NCI-H146 (cell line): ENCODE measurements at regions not wholly inside any gene's neighbourhood (a gene's known extent, or its start where the extent isn't known, plus 50 kb on each side); places are given as distances from the start of the nearest gene placed in this dataset.
A peak's percentile ranks its signal among the peaks of the same experiment; 100 is the strongest.

Experiments used
- DNase-seq: peaks from one replicate; lab custom pipeline; 2025; lab: John Stamatoyannopoulos, UW

GRCh38 chr4:10334506-10335028 is 122.7 kb downstream of the ZNF518B start:
- DNase-seq: no peak

DNA sequence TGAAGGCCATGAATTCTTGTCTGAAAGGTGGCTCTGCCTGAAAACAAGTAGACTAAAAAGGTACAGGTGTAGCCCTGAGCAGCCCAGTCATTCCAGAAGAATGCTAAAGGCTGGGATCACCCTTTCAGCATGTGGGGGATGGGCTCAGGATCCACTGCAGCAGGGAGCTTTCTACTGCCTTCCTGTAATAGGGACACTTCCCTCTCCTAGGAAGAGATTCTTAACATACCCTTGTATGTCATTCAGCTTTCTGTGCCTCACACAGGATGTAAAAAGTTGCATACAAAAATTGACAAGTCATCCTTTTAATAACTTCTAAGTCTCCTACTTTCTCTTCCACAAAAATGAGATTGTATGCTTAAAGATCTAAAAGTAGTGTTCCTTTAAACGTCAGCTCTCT is 123.3 kb downstream of the ZNF518B start:
- no peak for DNase-seq

DNA sequence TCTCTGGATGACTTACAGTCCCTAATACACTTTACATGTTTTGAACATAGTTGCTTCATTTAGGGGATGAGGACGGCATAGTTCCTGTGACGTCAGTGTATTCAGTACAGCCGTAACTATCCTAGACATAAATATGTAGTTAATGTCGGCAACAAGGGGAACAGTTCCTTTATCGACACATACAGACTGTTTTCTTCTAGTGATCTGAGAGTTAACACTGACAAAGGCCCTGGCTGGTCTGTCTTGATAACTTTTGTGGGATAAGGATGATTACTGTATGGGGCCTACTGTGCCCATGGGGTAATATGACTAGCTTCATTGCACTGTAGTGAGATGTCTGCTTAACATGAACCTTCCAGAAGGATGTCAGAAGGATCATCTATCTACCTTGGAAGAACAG is 131.2 kb downstream of the ZNF518B start:
- no peak for DNase-seq

DNA sequence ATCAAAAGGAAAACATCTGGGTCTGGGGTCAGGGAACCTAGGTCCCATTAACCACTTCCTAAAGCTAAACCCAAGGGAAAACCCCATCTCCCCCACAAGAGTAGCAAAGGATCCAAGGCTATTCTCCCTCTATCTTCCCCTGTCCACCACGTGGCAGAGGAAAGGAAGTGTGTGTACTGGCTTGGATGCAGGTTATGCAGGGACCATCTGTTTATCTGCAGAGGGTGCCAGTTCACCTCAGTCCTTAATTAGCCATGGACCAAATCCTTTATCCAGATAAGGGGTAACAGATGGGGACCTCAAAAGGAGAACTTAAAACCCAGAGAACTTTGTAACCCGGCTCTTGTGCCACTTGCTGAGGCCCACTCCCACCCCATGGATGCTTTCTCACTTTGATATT is 135.3 kb downstream of the ZNF518B start:
- no peak for DNase-seq

DNA sequence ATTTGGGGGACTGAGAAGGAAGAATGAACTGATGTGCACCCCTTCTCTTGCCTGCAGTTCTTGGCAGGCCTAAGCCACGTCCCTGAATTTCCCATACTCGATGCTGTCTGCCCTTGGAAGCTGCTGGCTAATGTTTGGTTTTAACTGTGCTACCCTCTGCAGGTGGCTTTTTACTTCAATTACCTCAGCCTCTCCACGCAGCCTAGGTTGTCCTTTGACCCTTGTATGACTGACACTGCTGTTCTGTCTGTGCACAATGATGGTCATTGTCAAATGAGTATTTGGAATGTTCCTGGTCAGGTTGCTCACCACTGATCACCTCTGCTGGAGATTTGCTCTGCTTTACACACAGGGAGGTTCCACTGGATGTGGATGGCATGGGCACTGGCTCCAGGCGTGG is 137.1 kb downstream of the ZNF518B start:
- peak; percentile 20 for DNase-seq

GRCh38 chr4:10317345-10317744 is 139.9 kb downstream of the ZNF518B start:
- no peak for DNase-seq

DNA sequence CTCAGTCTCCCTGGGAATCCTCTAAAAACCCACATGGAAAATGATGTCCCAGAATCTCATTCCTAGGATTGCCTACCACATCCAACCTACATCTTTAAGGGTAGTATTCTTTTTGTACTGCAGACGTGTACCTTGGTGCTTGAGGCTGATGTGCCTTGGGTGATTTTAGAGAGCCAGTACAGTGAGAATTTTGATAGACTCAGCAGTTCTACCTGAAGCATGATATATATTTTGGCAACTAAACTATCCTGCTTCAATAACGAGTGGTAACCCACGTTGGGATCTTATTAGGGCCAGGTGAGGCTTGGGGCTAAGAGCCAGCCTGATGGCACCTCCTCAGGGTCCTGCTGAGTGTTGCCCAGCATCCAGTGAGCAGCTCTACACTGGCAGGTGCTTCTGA is 140.4 kb downstream of the ZNF518B start:
- DNase-seq: no peak

DNA sequence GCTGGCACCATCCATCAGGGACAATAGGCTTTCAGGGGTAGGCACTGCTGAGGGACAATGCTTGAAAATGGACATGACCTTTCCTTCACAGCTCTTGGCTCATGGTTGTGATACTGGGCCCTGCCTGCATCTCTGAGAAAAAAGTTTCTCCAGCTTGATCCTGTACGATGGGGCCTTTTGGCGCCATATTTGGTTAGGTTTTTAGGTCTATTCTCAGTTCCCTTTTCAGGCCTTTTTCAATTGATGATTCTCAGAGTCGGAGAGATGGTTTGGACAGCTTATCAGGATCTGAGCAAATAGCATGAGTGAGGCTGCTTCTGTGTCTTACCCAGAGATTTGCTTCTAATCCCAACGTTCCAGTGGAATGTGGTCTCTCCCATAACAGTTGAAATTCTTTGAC is 141.6 kb downstream of the ZNF518B start:
- no peak for DNase-seq

DNA sequence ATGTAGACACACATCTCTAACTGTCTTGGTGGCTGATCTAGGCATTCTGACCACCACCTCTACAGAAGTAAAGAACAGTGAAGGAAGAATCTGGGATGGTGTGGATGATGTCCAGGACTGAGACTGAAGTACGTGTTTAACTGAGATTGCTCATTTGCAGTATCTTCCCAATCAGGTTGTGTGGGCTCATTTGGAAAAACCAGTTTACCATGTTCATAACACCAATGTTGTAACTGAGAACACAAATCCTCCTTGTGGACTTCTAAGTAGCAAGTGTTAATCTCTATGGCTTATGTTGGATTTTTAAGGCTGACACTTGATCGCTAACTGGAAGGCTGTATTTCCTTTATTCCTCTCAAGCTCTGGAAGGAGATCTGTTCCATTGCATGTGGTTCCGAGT is 144.7 kb downstream of the ZNF518B start:
- no peak for DNase-seq

DNA sequence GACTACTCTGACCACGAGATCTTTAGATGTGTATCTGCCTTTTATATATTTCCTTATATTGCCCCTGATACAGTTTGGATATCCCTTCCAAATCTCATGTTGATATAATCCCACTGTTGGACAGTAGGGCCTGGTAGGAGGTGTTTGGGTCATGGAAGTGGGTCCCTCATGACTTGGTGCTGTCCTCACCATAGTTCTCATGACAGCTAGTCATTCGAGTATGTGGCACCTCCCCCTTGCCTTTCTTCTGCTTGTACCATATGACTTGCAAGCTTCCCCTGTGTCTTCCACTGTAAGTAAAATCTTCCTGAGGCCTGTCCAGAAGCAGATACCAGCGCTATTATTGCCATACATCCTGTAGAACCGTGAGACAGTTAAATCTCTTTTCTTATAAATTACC is 145.3 kb downstream of the ZNF518B start:
- DNase-seq: no peak

DNA sequence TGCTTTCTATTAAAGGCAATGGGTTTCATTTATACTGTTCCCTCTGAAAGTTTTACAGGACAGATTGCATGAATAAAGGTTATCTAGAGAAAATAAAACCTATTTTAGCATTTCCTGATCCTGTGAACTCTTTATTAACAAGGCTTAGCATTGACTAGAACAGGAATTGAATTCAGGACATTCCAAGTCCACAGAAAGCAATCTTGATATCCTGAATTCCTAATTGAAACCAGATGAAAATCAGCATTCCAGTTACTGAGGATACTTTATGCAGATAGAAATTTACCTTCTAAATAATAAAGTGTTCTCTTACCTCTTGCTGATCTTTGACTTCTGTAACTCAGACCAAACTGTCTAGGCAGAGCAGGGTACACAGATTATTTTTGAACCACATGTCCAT is 151.4 kb downstream of the ZNF518B start:
- no peak for DNase-seq

GRCh38 chr4:10303291-10303690 is 153.9 kb downstream of the ZNF518B start:
- no peak for DNase-seq

DNA sequence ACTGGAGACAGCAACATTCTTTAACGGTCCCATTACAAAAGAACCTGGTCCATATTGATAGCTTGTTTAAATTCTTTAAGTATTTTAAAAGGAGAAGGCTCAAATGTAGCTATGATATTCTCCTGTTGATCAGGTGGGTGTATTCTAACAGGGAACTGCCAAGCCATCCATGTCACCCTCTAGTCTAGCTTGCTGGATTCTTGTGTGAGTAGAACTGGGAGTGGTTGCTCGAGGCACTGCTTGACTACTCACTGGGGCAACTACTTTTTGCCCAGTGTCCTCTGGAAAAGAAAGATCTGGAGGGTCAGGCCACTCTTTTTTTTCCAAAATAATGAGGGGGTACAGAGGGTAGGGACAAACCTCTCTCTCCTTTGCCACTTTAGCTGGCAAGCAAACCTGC is 155.1 kb downstream of the ZNF518B start:
- DNase-seq: no peak

DNA sequence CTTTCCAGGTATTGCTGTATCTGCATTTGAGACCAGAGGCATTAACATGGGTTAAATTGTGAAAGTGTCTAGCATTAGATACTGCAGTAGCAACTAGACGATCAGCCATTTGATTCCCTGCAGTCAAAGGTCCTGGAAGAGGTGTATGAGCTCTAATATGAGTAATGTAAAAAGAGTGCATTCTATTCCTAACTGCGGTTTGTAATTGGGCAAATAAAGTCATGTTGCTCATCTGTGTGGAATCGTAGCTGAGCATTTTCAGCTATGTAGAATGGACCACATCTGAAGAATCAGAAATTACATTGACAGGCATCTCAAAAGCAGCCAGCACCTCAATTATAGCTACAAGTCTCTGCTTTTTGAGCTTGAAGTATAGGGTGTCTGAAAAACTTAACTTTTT is 157.6 kb downstream of the ZNF518B start:
- no peak for DNase-seq

DNA sequence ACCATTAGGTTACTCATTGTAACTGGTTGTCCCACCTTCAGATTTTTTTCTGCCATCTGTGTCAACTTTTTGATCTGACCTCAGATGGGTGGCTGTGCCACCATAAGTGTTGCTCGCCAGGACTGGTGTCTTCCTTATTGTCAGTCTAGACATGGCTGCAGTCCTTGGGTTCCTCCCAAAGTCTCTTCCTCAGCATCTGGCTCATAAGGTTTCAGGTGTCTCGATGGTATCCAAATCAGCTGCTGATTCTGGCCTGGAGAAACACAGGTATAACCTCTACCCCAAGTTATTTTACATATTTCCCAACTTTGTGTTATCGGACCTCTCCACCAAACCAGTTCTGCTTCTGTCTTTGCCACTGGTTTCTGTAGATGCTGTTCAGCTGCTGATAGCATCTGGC is 158.5 kb downstream of the ZNF518B start:
- DNase-seq: no peak

DNA sequence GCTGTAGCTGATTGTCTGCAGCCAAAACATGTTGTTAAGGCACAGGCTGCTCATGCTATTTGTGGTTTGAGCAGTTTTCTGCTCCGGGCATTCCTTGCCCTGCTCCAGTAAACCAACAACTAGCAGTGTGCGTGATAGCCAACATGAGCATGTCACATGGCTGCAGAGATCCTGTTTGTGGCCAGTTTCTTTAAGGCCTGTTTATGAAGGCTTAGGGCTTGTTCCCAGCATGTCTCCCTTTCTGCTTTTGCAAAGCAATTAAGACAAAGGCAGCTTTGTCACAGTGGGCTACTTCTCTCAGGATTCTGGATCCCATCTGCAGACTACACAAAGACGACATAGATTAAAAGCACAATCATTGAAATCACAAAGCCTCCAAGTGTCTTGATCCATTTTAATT is 160.5 kb downstream of the ZNF518B start:
- DNase-seq: peak; percentile 22

- no peak for DNase-seq
Observed at GRCh38 chr4:10295301-10295700, 161.9 kb downstream of the ZNF518B start.

DNA sequence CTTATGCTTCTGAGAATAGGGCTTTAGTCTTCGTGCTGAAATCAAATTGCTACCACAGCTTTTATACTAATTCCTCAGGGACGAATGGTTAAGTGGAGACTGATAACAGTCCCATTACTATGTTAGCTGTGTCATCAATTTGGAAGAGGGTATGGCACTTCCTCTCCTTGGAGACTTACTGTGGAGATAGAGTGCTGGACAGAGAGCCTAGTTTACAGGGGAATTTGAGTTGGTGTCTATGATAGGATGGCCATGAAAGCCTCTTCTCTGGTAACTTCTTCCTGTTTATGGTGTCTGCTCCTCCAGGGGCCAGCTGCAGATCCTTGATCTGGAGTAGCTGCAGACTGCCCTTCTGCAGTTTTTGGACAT is 167.7 kb downstream of the ZNF518B start:
- DNase-seq: no peak

- no peak for DNase-seq
Observed at GRCh38 chr4:10288830-10289537, 168.2 kb downstream of the ZNF518B start.

DNA sequence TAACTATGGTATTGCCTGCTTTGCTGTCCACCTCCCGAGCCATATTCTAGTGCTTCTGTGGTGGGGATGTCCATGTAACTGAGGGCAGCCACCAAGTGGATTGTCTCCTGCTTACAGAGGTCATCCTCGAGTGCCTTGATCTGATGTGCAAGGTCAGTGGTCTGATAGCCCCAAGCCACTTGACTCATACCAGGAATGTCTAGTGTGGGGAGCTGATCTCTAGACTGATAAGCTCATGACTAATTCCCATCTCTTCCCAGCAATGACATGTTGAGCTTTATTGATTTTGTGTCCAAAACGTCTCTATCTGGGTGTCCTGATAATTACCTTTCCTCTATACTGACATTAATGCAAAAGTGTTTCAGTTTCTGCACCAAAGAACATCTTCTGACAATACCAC is 168.4 kb upstream of the WDR1 start:
- no peak for DNase-seq

DNA sequence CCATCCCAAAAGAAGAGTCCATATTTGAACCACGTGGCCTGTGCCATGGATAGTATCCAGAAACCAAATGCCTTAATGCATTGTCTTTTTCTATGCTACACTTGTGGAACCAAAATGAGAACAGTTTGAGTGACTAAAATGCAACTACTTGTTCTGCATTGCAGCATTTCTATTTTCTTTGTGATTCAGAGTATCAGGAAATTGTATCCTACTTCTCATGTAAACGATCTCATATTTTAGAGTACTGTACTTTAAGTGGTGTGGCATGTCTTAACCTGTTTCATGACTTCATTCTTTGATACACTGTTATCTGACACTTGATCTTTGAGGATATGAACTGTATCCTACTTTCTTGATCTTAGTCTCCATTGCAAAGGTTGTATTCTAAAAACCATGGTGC is 167.2 kb upstream of the WDR1 start:
- no peak for DNase-seq

- DNase-seq: no peak
Observed at GRCh38 chr4:10281996-10282395, 165.4 kb upstream of the WDR1 start.

DNA sequence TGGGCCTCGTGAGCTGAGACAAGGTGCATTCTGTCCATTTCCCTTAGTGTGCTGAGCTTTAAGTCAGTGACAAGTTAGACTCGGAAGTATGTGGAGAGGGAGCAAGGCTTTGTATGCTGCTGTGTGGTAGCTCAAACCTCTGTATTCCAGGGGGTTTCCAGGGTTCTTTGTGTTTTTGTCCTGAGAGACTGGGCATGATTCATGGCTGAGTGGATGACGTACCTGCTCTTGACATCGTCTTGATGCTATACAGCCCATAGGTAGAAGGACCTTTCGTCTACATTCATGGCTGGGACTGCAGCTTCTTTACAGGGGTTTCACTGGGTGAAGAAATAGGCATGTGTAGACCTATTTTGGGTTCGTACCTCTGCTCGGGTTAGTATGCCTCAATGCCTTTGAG is 162.7 kb upstream of the WDR1 start:
- no peak for DNase-seq

DNA sequence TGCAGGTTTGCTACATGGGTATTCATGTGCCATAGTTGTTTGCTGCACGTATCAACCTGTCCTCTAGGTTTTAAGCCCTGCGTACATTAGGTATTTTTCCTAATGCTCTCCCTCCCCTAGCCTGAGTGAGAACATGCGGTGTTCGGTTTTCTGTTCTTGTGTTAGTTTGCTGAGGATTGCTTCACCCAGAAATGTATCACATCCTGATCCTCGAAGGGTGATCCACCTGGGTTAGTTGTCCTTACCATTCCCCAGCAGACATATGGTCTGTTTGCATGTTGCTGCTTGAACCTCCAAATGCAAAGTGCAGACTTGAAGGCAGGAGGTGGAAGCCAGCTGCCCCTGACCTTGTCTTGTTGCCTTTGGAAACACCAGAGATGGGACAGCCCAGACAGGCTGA is 161.5 kb upstream of the WDR1 start:
- DNase-seq: no peak
